ENCODE measurements at regions not wholly inside any gene's neighbourhood (a gene's known extent, or its start where the extent isn't known, plus 50 kb on each side); places are given as distances from the start of the nearest gene placed in this dataset.

DNA sequence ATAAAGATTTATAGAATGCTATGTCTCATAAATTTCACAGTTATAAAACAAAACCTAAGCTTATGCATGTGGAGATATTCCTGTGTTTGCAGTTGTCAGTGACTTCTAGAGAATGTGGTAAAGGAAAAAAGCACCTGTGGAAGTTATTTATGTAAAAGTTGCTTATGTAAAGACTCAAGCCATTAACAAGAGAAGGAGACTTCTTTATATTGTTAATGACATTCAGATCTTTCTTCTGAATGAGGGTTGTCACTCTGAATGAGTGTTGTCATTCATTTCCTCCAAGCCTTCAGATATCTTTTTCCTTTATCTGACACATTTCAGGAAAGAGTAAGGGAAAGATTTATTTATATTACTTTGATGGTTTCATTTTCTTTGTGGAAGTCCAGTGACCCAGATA is 202.6 kb downstream of the TM9SF2 start:
- Histone ChIP-seq H2AFZ (ENCODE audit: insufficient read depth, low read depth, low read length, poor library complexity, severe bottlenecking) (no peak overlapping the region), H3K36me3 (replicated peaks in 1 of 2; ENCODE audit: control insufficient read depth in 1 of 2, insufficient read depth in 2 of 2, low read length in 2 of 2) (no peaks in the 10 kb centered on the region), H3K4me1 (ENCODE audit: control insufficient read depth in 1 of 2, insufficient read depth in 2 of 2, low read length in 2 of 2) (no peaks in the 10 kb centered on the region), H3K9me3 (replicated peaks in 1 of 2; ENCODE audit: control insufficient read depth in 1 of 2, insufficient read depth in 1 of 2, low read length in 2 of 2) (no peaks in the 10 kb centered on the region), H3K27ac (ENCODE audit: low read depth in 1 of 2, low read length in 2 of 2) (no peak overlapping the region), H3K4me2 (replicated peaks; ENCODE audit: extremely low read depth, low read length, poor library complexity, severe bottlenecking) (no peak overlapping the region), H3K4me3 (replicated peaks in 1 of 3; ENCODE audit: low read depth in 2 of 3, low read length in 3 of 3) (no peak overlapping the region), H3K9ac (ENCODE audit: insufficient read depth, low read length, poor library complexity, severe bottlenecking) (no peak overlapping the region), H3K27me3 (ENCODE audit: control insufficient read depth in 2 of 2, insufficient read depth in 2 of 2, low read length in 2 of 2) (no peaks in the 10 kb centered on the region), H4K20me1 (ENCODE audit: insufficient read depth, low read length) (no peaks in the 10 kb centered on the region), H3K79me2 (ENCODE audit: insufficient read depth, low read length) (no peaks in the 10 kb centered on the region)
- no peak overlapping the region for H3K4me3 Mint-ChIP-seq
- no peak overlapping the region for H3K27ac Mint-ChIP-seq
- no peaks in the 10 kb centered on the region for H3K4me1 Mint-ChIP-seq
- DNase-seq = no peak
- peaks cover 2 to 3% (median 3%) of the 10 kb centered on the region in 3 donors for H3K27me3 Mint-ChIP-seq (ENCODE audit: low read depth in 3 of 3)
- no peaks in the 10 kb centered on the region for H3K36me3 Mint-ChIP-seq
- H3K9me3 Mint-ChIP-seq = no peaks in the 10 kb centered on the region
- intact Hi-C loops (cut with micrococcal nuclease) = no loop called here
- TF ChIP-seq, protein P1, sequence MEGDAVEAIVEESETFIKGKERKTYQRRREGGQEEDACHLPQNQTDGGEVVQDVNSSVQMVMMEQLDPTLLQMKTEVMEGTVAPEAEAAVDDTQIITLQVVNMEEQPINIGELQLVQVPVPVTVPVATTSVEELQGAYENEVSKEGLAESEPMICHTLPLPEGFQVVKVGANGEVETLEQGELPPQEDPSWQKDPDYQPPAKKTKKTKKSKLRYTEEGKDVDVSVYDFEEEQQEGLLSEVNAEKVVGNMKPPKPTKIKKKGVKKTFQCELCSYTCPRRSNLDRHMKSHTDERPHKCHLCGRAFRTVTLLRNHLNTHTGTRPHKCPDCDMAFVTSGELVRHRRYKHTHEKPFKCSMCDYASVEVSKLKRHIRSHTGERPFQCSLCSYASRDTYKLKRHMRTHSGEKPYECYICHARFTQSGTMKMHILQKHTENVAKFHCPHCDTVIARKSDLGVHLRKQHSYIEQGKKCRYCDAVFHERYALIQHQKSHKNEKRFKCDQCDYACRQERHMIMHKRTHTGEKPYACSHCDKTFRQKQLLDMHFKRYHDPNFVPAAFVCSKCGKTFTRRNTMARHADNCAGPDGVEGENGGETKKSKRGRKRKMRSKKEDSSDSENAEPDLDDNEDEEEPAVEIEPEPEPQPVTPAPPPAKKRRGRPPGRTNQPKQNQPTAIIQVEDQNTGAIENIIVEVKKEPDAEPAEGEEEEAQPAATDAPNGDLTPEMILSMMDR (IDR thresholded peaks at IDR 0.05) = no peak

DNA sequence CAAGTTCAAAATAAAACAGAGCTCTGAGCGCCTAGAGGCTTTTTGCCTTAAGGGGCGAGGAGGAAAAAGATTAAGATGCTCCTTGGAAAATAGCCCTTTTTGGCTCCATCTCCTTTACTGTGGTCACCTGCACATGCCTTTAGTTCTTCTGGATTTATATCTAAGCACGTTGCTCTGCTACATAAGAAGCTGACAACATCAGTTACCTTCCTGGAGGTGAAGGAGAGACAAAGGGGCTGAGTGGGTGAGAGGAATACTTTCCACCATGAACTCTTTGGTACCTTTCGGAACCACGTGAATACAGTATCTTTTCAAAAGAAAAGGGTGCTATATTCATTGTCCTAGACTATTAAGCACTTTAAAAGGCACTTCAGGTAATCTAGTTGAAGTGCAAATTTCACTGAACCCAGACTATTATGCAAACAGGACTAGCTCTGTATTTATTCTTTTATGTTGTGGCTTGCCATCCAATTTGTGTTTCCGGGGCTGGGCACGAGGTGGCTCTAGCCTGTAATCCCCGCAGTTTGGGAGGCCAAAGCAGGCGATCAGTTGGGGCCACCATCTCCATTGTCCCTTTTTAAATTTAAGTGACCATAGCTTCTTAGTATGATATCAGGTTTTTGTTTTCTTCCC is 201.5 kb downstream of the TM9SF2 start:
- intact Hi-C loops (cut with micrococcal nuclease) = no loop called here
- H3K4me2 ChIP-seq (replicated peaks; ENCODE audit: extremely low read depth, low read length, poor library complexity, severe bottlenecking) = no peak overlapping the region
- no peaks in the 10 kb centered on the region for H3K36me3 Mint-ChIP-seq

More for the DNA sequence above, 201.5 kb downstream of the TM9SF2 start:
- no peak for DNase-seq
- Histone ChIP-seq H3K79me2 (ENCODE audit: insufficient read depth, low read length) (no peaks in the 10 kb centered on the region), H3K4me1 (ENCODE audit: control insufficient read depth in 1 of 2, insufficient read depth in 2 of 2, low read length in 2 of 2) (no peaks in the 10 kb centered on the region), H4K20me1 (ENCODE audit: insufficient read depth, low read length) (no peaks in the 10 kb centered on the region), H3K9me3 (replicated peaks in 1 of 2; ENCODE audit: control insufficient read depth in 1 of 2, insufficient read depth in 1 of 2, low read length in 2 of 2) (no peaks in the 10 kb centered on the region), H3K36me3 (replicated peaks in 1 of 2; ENCODE audit: control insufficient read depth in 1 of 2, insufficient read depth in 2 of 2, low read length in 2 of 2) (no peaks in the 10 kb centered on the region), H3K9ac (ENCODE audit: insufficient read depth, low read length, poor library complexity, severe bottlenecking) (no peak overlapping the region), H3K27ac (ENCODE audit: low read depth in 1 of 2, low read length in 2 of 2) (no peak overlapping the region), H2AFZ (ENCODE audit: insufficient read depth, low read depth, low read length, poor library complexity, severe bottlenecking) (no peak overlapping the region), H3K27me3 (ENCODE audit: control insufficient read depth in 2 of 2, insufficient read depth in 2 of 2, low read length in 2 of 2) (no peaks in the 10 kb centered on the region), H3K4me3 (replicated peaks in 1 of 3; ENCODE audit: low read depth in 2 of 3, low read length in 3 of 3) (no peak overlapping the region)
- WGBS (ENCODE audit: insufficient coverage) = 100% methylated on average over 2 of the region's 9 CpGs
- Mint-ChIP-seq H3K27me3 (ENCODE audit: low read depth in 3 of 3) (peaks cover 0 to 3% (median 2%) of the 10 kb centered on the region in 3 donors), H3K4me3 (no peak overlapping the region), H3K9me3 (no peaks in the 10 kb centered on the region), H3K27ac (no peak overlapping the region), H3K4me1 (no peaks in the 10 kb centered on the region)
- TF ChIP-seq, protein P1 (IDR thresholded peaks at IDR 0.05) = no peak
